DND-41 (cell line): ENCODE measurements at regions not wholly inside any gene's neighbourhood (a gene's known extent, or its start where the extent isn't known, plus 50 kb on each side); places are given as distances from the start of the nearest gene placed in this dataset.

Source experiments
- ATAC-seq: fragments of 200-7000 bp; cut with Tn5 transposase; 3 replicates; pipeline ENCODE4 v1.9.1; 2021; ENCODE audit warnings: low read depth; ENCODE audit not compliant: insufficient read depth
- DNase-seq: peaks from one replicate; pipeline ENCODE4 v3.0.0-alpha.2; 2020
- H2AFZ ChIP-seq: 2 replicates; pipeline ENCODE4 v1.6.0; 2012; ENCODE audit warnings: low read depth, low read length
- H3K27ac ChIP-seq: 2 replicates; pipeline ENCODE4 v1.5.1; 2012; ENCODE audit warnings: low read length, inconsistent platforms
- H3K27me3 ChIP-seq: fragments of 200-600 bp; sonication (generic); 2 replicates; pipeline ENCODE4 v1.6.0; 2012; ENCODE audit warnings: low read length, mild to moderate bottlenecking, inconsistent platforms; ENCODE audit not compliant: insufficient read depth, poor library complexity
- H3K36me3 ChIP-seq: 2 replicates; pipeline ENCODE4 v1.5.1; 2012; ENCODE audit warnings: low read length, inconsistent platforms; ENCODE audit not compliant: insufficient read depth
- H3K4me1 ChIP-seq: 2 replicates; pipeline ENCODE4 v1.5.1; 2012; ENCODE audit warnings: mild to moderate bottlenecking, low read length; ENCODE audit not compliant: insufficient read depth
- H3K4me2 ChIP-seq: 2 replicates; pipeline ENCODE4 v1.6.0; 2012; ENCODE audit warnings: mild to moderate bottlenecking, moderate library complexity, low read length, inconsistent platforms; ENCODE audit not compliant: insufficient read depth
- H3K4me3 ChIP-seq, 2 experiments: fragments of 200-600 bp in 1 of 2; shearing (Covaris generic) in 1 of 2; 2 replicates each; pipeline ENCODE4 v1.5.1; 2012 to 2016; ENCODE audit warnings: inconsistent platforms in 2 of 2, low read length in 2 of 2, mild to moderate bottlenecking in 2 of 2, low read depth in 1 of 2, moderate library complexity in 1 of 2
- H3K79me2 ChIP-seq: 2 replicates; pipeline ENCODE4 v1.6.0; 2012; ENCODE audit warnings: low read length, inconsistent platforms; ENCODE audit not compliant: insufficient read depth
- H3K9ac ChIP-seq: 2 replicates; pipeline ENCODE4 v1.6.0; 2012; ENCODE audit warnings: low read depth, mild to moderate bottlenecking, inconsistent platforms, low read length, moderate library complexity
- H3K9me3 ChIP-seq: 2 replicates; pipeline ENCODE4 v1.5.1; 2012; ENCODE audit warnings: low read length, moderate library complexity, mild to moderate bottlenecking, inconsistent platforms; ENCODE audit not compliant: insufficient read depth, severe bottlenecking
- H4K20me1 ChIP-seq: 2 replicates; pipeline ENCODE4 v1.6.0; 2012; ENCODE audit warnings: low read length; ENCODE audit not compliant: insufficient read depth
- EZH2 ChIP-seq: IDR thresholded peaks from 3 replicates; pipeline ENCODE4 v1.6.1; 2012; ENCODE audit warnings: borderline replicate concordance, low read depth, mild to moderate bottlenecking, moderate library complexity, low read length, inconsistent platforms; ENCODE audit not compliant: severe bottlenecking
- TF ChIP-seq, protein P1 (sequence below): IDR thresholded peaks from 2 replicates; pipeline ENCODE4 v1.5.1; 2012; ENCODE audit warnings: borderline replicate concordance, low read length, moderate library complexity, mild to moderate bottlenecking; ENCODE audit not compliant: poor library complexity, severe bottlenecking; ENCODE audit errors: extremely low read depth

GRCh38 chr10:120966657-120967045, 115.5 kb downstream of the WDR11 start:
- Histone ChIP-seq H3K9me3 (no peaks in the 10 kb centered on the region), H3K36me3 (no peaks in the 10 kb centered on the region), H3K9ac (no peak overlapping the region), H3K27ac (no peak overlapping the region), H3K79me2 (no peaks in the 10 kb centered on the region), H4K20me1 (no peaks in the 10 kb centered on the region), H3K4me3 (no peak overlapping the region), H2AFZ (no peak overlapping the region), H3K27me3 (no peaks in the 10 kb centered on the region), H3K4me1 (no peaks in the 10 kb centered on the region), H3K4me2 (no peak overlapping the region)
- DNase-seq (no peak), ATAC-seq (no peak)
- TF ChIP-seq, protein P1, sequence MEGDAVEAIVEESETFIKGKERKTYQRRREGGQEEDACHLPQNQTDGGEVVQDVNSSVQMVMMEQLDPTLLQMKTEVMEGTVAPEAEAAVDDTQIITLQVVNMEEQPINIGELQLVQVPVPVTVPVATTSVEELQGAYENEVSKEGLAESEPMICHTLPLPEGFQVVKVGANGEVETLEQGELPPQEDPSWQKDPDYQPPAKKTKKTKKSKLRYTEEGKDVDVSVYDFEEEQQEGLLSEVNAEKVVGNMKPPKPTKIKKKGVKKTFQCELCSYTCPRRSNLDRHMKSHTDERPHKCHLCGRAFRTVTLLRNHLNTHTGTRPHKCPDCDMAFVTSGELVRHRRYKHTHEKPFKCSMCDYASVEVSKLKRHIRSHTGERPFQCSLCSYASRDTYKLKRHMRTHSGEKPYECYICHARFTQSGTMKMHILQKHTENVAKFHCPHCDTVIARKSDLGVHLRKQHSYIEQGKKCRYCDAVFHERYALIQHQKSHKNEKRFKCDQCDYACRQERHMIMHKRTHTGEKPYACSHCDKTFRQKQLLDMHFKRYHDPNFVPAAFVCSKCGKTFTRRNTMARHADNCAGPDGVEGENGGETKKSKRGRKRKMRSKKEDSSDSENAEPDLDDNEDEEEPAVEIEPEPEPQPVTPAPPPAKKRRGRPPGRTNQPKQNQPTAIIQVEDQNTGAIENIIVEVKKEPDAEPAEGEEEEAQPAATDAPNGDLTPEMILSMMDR, result no peak
- no peak for TF ChIP-seq EZH2

- Histone ChIP-seq H2AFZ (no peak overlapping the region), H3K36me3 (no peaks in the 10 kb centered on the region), H3K4me1 (no peaks in the 10 kb centered on the region), H3K4me3 (no peak overlapping the region), H3K27me3 (no peaks in the 10 kb centered on the region), H3K4me2 (no peak overlapping the region), H3K27ac (no peak overlapping the region), H3K9ac (no peak overlapping the region), H4K20me1 (no peaks in the 10 kb centered on the region), H3K9me3 (no peaks in the 10 kb centered on the region), H3K79me2 (no peaks in the 10 kb centered on the region)
- TF ChIP-seq EZH2, result no peak
- TF ChIP-seq, protein P1, result no peak
- DNase-seq (no peak), ATAC-seq (no peak)
Measured at GRCh38 chr10:120969219-120969645, 118.1 kb downstream of the WDR11 start.

DNA sequence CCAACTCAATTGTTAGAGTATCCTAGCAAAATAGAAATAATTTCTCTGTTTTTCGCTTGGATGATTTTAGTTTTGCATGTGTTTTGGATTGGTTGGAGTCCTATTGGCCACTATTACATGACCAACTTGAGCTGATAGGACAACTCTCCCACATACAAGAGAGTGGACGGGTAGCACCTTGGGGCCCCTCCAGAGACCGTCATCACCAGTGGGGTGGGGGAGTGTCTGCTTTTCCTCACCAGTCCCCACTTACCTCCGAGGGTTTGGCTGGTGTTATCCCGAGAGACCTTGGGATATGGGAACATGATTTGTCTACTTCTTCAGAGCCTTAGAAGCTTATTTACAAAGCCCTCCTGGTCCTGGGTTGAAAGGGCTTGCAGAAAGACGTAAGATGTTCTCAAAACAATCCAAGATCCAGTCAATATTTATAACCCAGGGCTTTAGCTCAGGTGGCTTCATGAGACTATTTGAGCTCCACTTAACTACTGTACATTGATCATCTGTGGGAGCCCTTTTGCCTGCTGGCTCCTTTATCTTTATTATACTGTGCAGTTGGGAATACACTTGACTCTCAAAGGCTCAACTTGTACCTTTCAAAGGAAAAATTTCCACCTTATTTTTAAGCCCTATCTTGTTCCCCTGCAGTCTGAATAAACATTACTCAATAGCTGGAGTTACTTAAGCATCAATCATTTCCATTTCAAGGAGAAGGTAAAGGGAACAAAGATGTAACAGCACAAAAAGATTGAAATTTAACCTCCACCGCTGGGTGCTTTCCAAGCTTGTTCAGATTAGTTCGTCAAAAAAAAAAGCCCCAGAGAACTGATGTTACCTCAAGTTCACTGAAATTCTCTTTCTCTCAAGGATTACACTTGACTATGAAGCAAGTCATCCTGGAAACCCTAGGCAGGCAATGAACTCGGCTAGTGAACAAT, 119.7 kb downstream of the WDR11 start:
- H3K4me3 ChIP-seq, result no peak overlapping the region
- H3K27ac ChIP-seq, result no peak overlapping the region
- H3K79me2 ChIP-seq, result no peaks in the 10 kb centered on the region
- H3K9ac ChIP-seq, result no peak overlapping the region
- no peaks in the 10 kb centered on the region for H3K9me3 ChIP-seq
- ATAC-seq (no peak), DNase-seq (no peak)
- H4K20me1 ChIP-seq, result no peaks in the 10 kb centered on the region
- H2AFZ ChIP-seq, result no peak overlapping the region
- H3K4me1 ChIP-seq, result no peaks in the 10 kb centered on the region
- TF ChIP-seq, protein P1, result no peak
- H3K27me3 ChIP-seq, result no peaks in the 10 kb centered on the region
- H3K36me3 ChIP-seq, result no peaks in the 10 kb centered on the region
- no peak overlapping the region for H3K4me2 ChIP-seq

DNA sequence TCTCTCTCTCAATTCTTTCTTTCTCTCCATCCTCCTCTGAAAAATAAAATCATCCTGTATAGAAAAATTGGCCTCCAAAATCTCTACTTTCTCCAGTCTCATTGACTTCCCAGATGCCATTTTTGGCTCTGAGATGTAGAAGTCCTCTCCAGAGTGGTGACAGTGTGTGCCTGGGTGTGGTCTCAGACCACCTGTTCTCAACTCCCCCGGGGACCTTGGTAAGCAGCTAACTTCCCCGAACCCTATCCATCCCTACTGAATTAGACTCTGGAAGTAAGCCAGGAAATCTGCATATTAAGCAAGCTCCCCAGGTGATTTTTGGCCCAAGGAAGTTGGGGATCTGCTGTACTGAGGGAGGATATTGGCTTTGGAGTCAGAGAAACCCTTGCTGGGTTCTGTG, 120.5 kb downstream of the WDR11 start:
- no peak for ATAC-seq
- no peaks in the 10 kb centered on the region for H3K27me3 ChIP-seq
- no peaks in the 10 kb centered on the region for H4K20me1 ChIP-seq
- no peak overlapping the region for H3K4me2 ChIP-seq
- no peak overlapping the region for H3K9ac ChIP-seq
- no peak overlapping the region for H3K4me3 ChIP-seq
- no peaks in the 10 kb centered on the region for H3K9me3 ChIP-seq
- no peaks in the 10 kb centered on the region for H3K79me2 ChIP-seq
- TF ChIP-seq, protein P1, result no peak
- no peak for TF ChIP-seq EZH2
- H3K27ac ChIP-seq, result no peak overlapping the region
- no peak for DNase-seq
- H2AFZ ChIP-seq, result no peak overlapping the region
- H3K4me1 ChIP-seq, result no peaks in the 10 kb centered on the region
- H3K36me3 ChIP-seq, result no peaks in the 10 kb centered on the region
